ENCODE measurements at regions not wholly inside any gene's neighbourhood (a gene's known extent, or its start where the extent isn't known, plus 50 kb on each side); places are given as distances from the start of the nearest gene placed in this dataset.
"Not testable (repeated sequence)": the region's sequence is repeated elsewhere in the genome, so short reads cannot be mapped to it uniquely, and the experiment has no call there.

- Histone ChIP-seq H3K4me3 (ENCODE audit: low read length in 2 of 2) (no peak overlapping the region), H3K9me3 (ENCODE audit: control insufficient read depth in 2 of 2, insufficient read depth in 1 of 2, low read length in 1 of 2) (no peaks in the 10 kb centered on the region), H3K4me1 (ENCODE audit: control insufficient read depth in 2 of 2, insufficient read depth in 2 of 2, low read length in 2 of 2) (peaks cover 0 to 2% of the 10 kb centered on the region in 2 donors), H3K36me3 (ENCODE audit: control insufficient read depth in 2 of 2, insufficient read depth in 2 of 2, low read length in 1 of 2) (no peaks in the 10 kb centered on the region), H3K27me3 (ENCODE audit: control insufficient read depth in 2 of 2, insufficient read depth in 1 of 2, low read length in 1 of 2) (no peaks in the 10 kb centered on the region), H3K27ac (ENCODE audit: low read depth in 1 of 2, low read length in 1 of 2) (no peak overlapping the region)
- no peak for DNase-seq (ENCODE audit: low read depth in 6 of 9, low spot score in 9 of 9)
- 67% methylated on average over 6 of the region's 6 CpGs for WGBS
Measured at GRCh38 chr5:74977471-74977870, 74.9 kb downstream of the GCNT4 start.

- 89% methylated on average over 3 of the region's 3 CpGs for WGBS
- DNase-seq (ENCODE audit: low read depth in 6 of 9, low spot score in 9 of 9): no peak
- Histone ChIP-seq H3K27ac (ENCODE audit: low read depth in 1 of 2, low read length in 1 of 2) (no peak overlapping the region), H3K4me3 (ENCODE audit: low read length in 2 of 2) (no peak overlapping the region), H3K36me3 (ENCODE audit: control insufficient read depth in 2 of 2, insufficient read depth in 2 of 2, low read length in 1 of 2) (no peaks in the 10 kb centered on the region), H3K4me1 (ENCODE audit: control insufficient read depth in 2 of 2, insufficient read depth in 2 of 2, low read length in 2 of 2) (peaks cover 0 to 2% of the 10 kb centered on the region in 2 donors), H3K27me3 (ENCODE audit: control insufficient read depth in 2 of 2, insufficient read depth in 1 of 2, low read length in 1 of 2) (no peaks in the 10 kb centered on the region), H3K9me3 (ENCODE audit: control insufficient read depth in 2 of 2, insufficient read depth in 1 of 2, low read length in 1 of 2) (no peaks in the 10 kb centered on the region)
Measured at GRCh38 chr5:74976651-74977050, 75.7 kb downstream of the GCNT4 start.

GRCh38 chr5:74975582-74975981 lies 76.8 kb downstream of the GCNT4 start:
- Histone ChIP-seq H3K9me3 (ENCODE audit: control insufficient read depth in 2 of 2, insufficient read depth in 1 of 2, low read length in 1 of 2) (no peaks in the 10 kb centered on the region), H3K4me3 (ENCODE audit: low read length in 2 of 2) (no peak overlapping the region), H3K27ac (ENCODE audit: low read depth in 1 of 2, low read length in 1 of 2) (no peak overlapping the region), H3K27me3 (ENCODE audit: control insufficient read depth in 2 of 2, insufficient read depth in 1 of 2, low read length in 1 of 2) (no peaks in the 10 kb centered on the region), H3K36me3 (ENCODE audit: control insufficient read depth in 2 of 2, insufficient read depth in 2 of 2, low read length in 1 of 2) (no peaks in the 10 kb centered on the region), H3K4me1 (ENCODE audit: control insufficient read depth in 2 of 2, insufficient read depth in 2 of 2, low read length in 2 of 2) (peaks cover 0 to 2% of the 10 kb centered on the region in 2 donors)
- WGBS: 82% methylated on average over 3 of the region's 3 CpGs
- no peak for DNase-seq (ENCODE audit: low read depth in 6 of 9, low spot score in 9 of 9)

DNA sequence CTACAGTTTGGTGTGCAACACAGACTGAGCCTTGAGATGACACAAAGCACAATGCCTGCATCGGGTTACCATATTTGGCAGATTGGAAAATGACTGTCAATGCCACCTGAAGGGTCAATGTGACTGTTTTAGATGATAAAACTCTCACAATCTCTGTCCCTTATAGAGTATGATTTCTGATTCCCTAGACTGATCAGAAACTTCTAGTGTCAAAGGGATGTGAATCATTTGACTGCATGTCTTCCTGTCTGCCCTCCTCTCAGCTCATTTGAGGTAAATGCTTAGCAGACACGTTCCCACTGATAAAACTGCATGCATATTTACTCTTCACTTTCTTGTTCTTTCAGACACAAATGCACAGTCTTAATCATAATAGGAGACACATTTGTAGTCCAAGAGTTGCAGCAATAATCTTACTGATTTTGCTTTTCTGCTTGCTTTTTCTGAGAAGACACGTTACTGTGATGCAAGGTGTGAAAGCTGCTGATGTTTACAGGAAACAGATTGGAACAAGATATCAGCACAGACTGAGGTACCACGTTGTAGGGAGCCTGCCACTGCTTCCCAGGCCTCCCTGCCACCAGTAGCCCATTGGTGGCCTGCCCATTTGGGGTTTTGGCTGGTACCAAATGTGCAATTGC lies 77.8 kb downstream of the GCNT4 start:
- H3K9me3 ChIP-seq (ENCODE audit: control insufficient read depth in 2 of 2, insufficient read depth in 1 of 2, low read length in 1 of 2): no peaks in the 10 kb centered on the region
- 44% methylated on average over 4 of the region's 4 CpGs for WGBS
- no peaks in the 10 kb centered on the region for H3K27me3 ChIP-seq (ENCODE audit: control insufficient read depth in 2 of 2, insufficient read depth in 1 of 2, low read length in 1 of 2)
- H3K4me1 ChIP-seq (ENCODE audit: control insufficient read depth in 2 of 2, insufficient read depth in 2 of 2, low read length in 2 of 2): peaks cover 0 to 2% of the 10 kb centered on the region in 2 donors
- DNase-seq (ENCODE audit: low read depth in 6 of 9, low spot score in 9 of 9): peak in 5 of 9 donors; percentile 7 to 46 (median 14)
- H3K4me3 ChIP-seq (ENCODE audit: low read length in 2 of 2): no peak overlapping the region
- no peak overlapping the region for H3K27ac ChIP-seq (ENCODE audit: low read depth in 1 of 2, low read length in 1 of 2)
- H3K36me3 ChIP-seq (ENCODE audit: control insufficient read depth in 2 of 2, insufficient read depth in 2 of 2, low read length in 1 of 2): no peaks in the 10 kb centered on the region

DNA sequence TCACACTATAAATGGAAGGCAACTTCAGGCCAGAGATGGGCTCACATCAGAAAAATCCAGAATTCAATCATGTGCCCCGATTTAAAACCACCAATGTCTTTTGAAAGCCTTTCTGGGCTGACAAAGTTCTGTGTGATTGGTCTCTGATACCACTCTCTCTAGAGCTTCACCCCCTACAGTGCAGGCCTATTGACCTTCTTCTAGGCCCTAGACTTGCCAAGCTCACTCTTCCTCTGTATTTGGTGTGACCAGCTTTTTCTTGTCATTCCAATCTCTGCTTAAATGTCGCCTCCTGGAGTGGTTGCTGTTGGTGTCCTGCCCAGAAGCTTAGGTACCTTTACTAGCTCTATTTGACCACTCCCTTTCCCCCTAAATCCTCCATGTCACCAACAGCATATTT lies 78.7 kb downstream of the GCNT4 start:
- Histone ChIP-seq H3K4me1 (ENCODE audit: control insufficient read depth in 2 of 2, insufficient read depth in 2 of 2, low read length in 2 of 2) (peaks cover 0 to 2% of the 10 kb centered on the region in 2 donors), H3K36me3 (ENCODE audit: control insufficient read depth in 2 of 2, insufficient read depth in 2 of 2, low read length in 1 of 2) (no peaks in the 10 kb centered on the region), H3K9me3 (ENCODE audit: control insufficient read depth in 2 of 2, insufficient read depth in 1 of 2, low read length in 1 of 2) (no peaks in the 10 kb centered on the region), H3K4me3 (ENCODE audit: low read length in 2 of 2) (no peak overlapping the region), H3K27ac (ENCODE audit: low read depth in 1 of 2, low read length in 1 of 2) (no peak overlapping the region), H3K27me3 (ENCODE audit: control insufficient read depth in 2 of 2, insufficient read depth in 1 of 2, low read length in 1 of 2) (no peaks in the 10 kb centered on the region)
- DNase-seq (ENCODE audit: low read depth in 6 of 9, low spot score in 9 of 9): no peak
- 97% methylated on average over 2 of the region's 2 CpGs for WGBS

GRCh38 chr5:74971947-74972460 lies 80.4 kb downstream of the GCNT4 start:
- no peak for DNase-seq (ENCODE audit: low read depth in 6 of 9, low spot score in 9 of 9)
- Histone ChIP-seq H3K4me1 (ENCODE audit: control insufficient read depth in 2 of 2, insufficient read depth in 2 of 2, low read length in 2 of 2) (peaks cover 0 to 2% of the 10 kb centered on the region in 2 donors), H3K9me3 (ENCODE audit: control insufficient read depth in 2 of 2, insufficient read depth in 1 of 2, low read length in 1 of 2) (no peaks in the 10 kb centered on the region), H3K27me3 (ENCODE audit: control insufficient read depth in 2 of 2, insufficient read depth in 1 of 2, low read length in 1 of 2) (no peaks in the 10 kb centered on the region), H3K27ac (ENCODE audit: low read depth in 1 of 2, low read length in 1 of 2) (no peak overlapping the region), H3K36me3 (ENCODE audit: control insufficient read depth in 2 of 2, insufficient read depth in 2 of 2, low read length in 1 of 2) (no peaks in the 10 kb centered on the region), H3K4me3 (ENCODE audit: low read length in 2 of 2) (no peak overlapping the region)
- WGBS: 96% methylated on average over 3 of the region's 3 CpGs

GRCh38 chr5:74970891-74971290 lies 81.5 kb downstream of the GCNT4 start:
- DNase-seq (ENCODE audit: low read depth in 6 of 9, low spot score in 9 of 9); H3K9me3 ChIP-seq (ENCODE audit: control insufficient read depth in 2 of 2, insufficient read depth in 1 of 2, low read length in 1 of 2); H3K4me1 ChIP-seq (ENCODE audit: control insufficient read depth in 2 of 2, insufficient read depth in 2 of 2, low read length in 2 of 2); H3K4me3 ChIP-seq (ENCODE audit: low read length in 2 of 2); H3K36me3 ChIP-seq (ENCODE audit: control insufficient read depth in 2 of 2, insufficient read depth in 2 of 2, low read length in 1 of 2); H3K27me3 ChIP-seq (ENCODE audit: control insufficient read depth in 2 of 2, insufficient read depth in 1 of 2, low read length in 1 of 2); H3K27ac ChIP-seq (ENCODE audit: low read depth in 1 of 2, low read length in 1 of 2): not testable (repeated sequence)
- 95% methylated on average over 8 of the region's 8 CpGs for WGBS

DNA sequence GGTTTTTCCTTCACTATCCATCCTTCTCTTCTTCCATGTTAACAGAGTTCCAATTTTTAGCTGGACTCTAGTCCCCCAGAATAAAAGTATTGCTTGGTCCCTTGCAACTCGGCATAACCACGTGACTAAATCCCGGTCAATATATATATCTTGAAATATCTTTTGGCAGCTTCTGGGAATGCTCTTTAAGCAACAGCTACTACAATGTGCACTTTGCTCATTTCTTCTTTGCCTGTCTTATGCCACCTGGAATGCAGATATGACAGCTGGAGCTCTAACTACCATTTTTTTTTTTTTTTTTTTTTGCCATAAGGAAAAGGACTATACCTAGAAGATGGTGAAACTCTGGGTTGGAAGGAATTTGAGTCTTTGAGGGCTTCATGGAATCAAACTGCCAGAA lies 82.6 kb downstream of the GCNT4 start:
- DNase-seq (ENCODE audit: low read depth in 6 of 9, low spot score in 9 of 9): no peak
- no peaks in the 10 kb centered on the region for H3K4me1 ChIP-seq (ENCODE audit: control insufficient read depth in 2 of 2, insufficient read depth in 2 of 2, low read length in 2 of 2)
- WGBS: 94% methylated on average over 3 of the region's 3 CpGs
- H3K9me3 ChIP-seq (ENCODE audit: control insufficient read depth in 2 of 2, insufficient read depth in 1 of 2, low read length in 1 of 2): no peaks in the 10 kb centered on the region
- no peak overlapping the region for H3K4me3 ChIP-seq (ENCODE audit: low read length in 2 of 2)
- no peaks in the 10 kb centered on the region for H3K27me3 ChIP-seq (ENCODE audit: control insufficient read depth in 2 of 2, insufficient read depth in 1 of 2, low read length in 1 of 2)
- no peaks in the 10 kb centered on the region for H3K36me3 ChIP-seq (ENCODE audit: control insufficient read depth in 2 of 2, insufficient read depth in 2 of 2, low read length in 1 of 2)
- no peak overlapping the region for H3K27ac ChIP-seq (ENCODE audit: low read depth in 1 of 2, low read length in 1 of 2)

DNA sequence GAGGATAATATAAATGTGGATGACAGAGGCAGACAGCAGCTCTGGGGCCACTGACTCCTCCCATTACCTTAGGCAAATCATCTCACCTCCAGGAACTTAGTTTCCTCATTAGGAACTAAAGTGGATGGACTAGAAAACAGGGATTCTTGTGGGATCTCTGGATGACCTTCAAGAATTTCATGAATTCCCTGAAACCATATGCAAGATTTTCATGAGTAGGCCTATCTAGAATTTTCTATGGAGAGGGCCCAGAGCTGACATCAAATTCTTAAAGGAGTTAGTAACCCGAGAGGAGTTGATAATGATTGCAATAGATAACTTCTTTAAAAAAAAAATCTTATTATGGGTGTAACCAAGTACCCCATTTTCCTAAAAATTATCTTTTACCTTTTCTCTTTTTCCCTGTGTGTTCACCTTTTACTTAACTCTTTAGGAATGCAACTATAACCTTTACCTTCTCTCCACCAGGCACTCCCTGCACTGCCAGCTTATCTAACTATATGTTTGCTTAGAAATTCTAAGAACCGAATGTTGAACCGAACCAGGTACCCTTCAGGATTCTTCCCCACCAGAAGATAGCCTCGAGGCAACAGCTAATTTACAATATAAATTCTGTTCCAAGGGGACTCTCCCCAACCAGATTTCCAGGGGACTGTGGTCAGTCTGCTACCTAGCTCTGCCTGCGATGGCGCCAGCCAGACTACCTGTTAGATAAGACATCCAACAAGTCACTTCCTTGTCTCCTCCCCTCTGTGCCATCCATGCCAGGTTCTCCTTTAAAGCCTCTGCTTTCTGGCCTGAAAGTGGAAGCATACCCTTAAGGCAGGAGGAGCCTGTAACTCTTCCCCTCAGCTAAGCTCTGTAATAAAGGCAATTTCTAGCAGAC lies 86.0 kb downstream of the GCNT4 start:
- H3K27ac ChIP-seq (ENCODE audit: low read depth in 1 of 2, low read length in 1 of 2): no peak overlapping the region
- WGBS: 94% methylated on average over 6 of the region's 6 CpGs
- H3K27me3 ChIP-seq (ENCODE audit: control insufficient read depth in 2 of 2, insufficient read depth in 1 of 2, low read length in 1 of 2): no peaks in the 10 kb centered on the region
- H3K4me1 ChIP-seq (ENCODE audit: control insufficient read depth in 2 of 2, insufficient read depth in 2 of 2, low read length in 2 of 2): no peaks in the 10 kb centered on the region
- H3K36me3 ChIP-seq (ENCODE audit: control insufficient read depth in 2 of 2, insufficient read depth in 2 of 2, low read length in 1 of 2): no peaks in the 10 kb centered on the region
- no peak for DNase-seq (ENCODE audit: low read depth in 6 of 9, low spot score in 9 of 9)
- H3K4me3 ChIP-seq (ENCODE audit: low read length in 2 of 2): no peak overlapping the region
- H3K9me3 ChIP-seq (ENCODE audit: control insufficient read depth in 2 of 2, insufficient read depth in 1 of 2, low read length in 1 of 2): no peaks in the 10 kb centered on the region
